CD14-positive monocyte (primary cell): ENCODE measurements at regions not wholly inside any gene's neighbourhood (a gene's known extent, or its start where the extent isn't known, plus 50 kb on each side); places are given as distances from the start of the nearest gene placed in this dataset.

ENCODE experiments used
- DNase-seq, 3 donors: peaks; one replicate each; pipeline ENCODE4 v3.0.0-alpha.2; 2011 to 2022
- H2AFZ ChIP-seq: 2 replicates; pipeline ENCODE4 v1.6.0; 2012; ENCODE audit warnings: mild to moderate bottlenecking, low read depth, low read length, inconsistent platforms; ENCODE audit not compliant: insufficient read depth, poor library complexity, severe bottlenecking
- H3K27ac ChIP-seq, 2 donors: 1 replicate in 1 of 2; 2 replicates in 1 of 2; pipeline ENCODE4 v1.5.1; 2012 to 2013; ENCODE audit warnings: low read length in 2 of 2, control low read depth in 1 of 2, inconsistent platforms in 1 of 2, low read depth in 1 of 2, mild to moderate bottlenecking in 1 of 2
- H3K27me3 ChIP-seq, 2 donors: one replicate each; pipeline versions ENCODE4 v1.6.0 to v1.6.1; 2011 to 2013; ENCODE audit warnings: low read length in 2 of 2; ENCODE audit not compliant: control insufficient read depth in 2 of 2, insufficient read depth in 2 of 2
- H3K36me3 ChIP-seq, 2 donors: replicated peaks in 1 of 2; 1 replicate in 1 of 2; 2 replicates in 1 of 2; pipeline versions ENCODE4 v1.5.1 to v1.6.1; 2012 to 2013; ENCODE audit warnings: low read length in 2 of 2, control low read depth in 1 of 2, inconsistent platforms in 1 of 2, mild to moderate bottlenecking in 1 of 2; ENCODE audit not compliant: insufficient read depth in 2 of 2, control insufficient read depth in 1 of 2
- H3K4me1 ChIP-seq, 2 donors: 1 replicate in 1 of 2; 2 replicates in 1 of 2; pipeline versions ENCODE4 v1.5.1 to v1.6.1; 2012 to 2013; ENCODE audit warnings: low read length in 2 of 2, control low read depth in 1 of 2, inconsistent platforms in 1 of 2, mild to moderate bottlenecking in 1 of 2, moderate library complexity in 1 of 2; ENCODE audit not compliant: insufficient read depth in 2 of 2, control insufficient read depth in 1 of 2
- H3K4me2 ChIP-seq: replicated peaks from 2 replicates; pipeline ENCODE3; 2012; ENCODE audit warnings: low read length, moderate library complexity, mild to moderate bottlenecking; ENCODE audit not compliant: poor library complexity, severe bottlenecking; ENCODE audit errors: extremely low read depth
- H3K4me3 ChIP-seq, 3 experiments: fragments of 200-600 bp in 1 of 3; sonication (generic) in 1 of 3; replicated peaks in 1 of 3; 1 replicate in 2 of 3; 2 replicates in 1 of 3; pipeline ENCODE4 v1.5.1; 2011 to 2013; ENCODE audit warnings: low read length in 3 of 3, mild to moderate bottlenecking in 3 of 3, control low read depth in 2 of 3, low read depth in 2 of 3, inconsistent platforms in 1 of 3, moderate library complexity in 1 of 3
- H3K79me2 ChIP-seq: 2 replicates; pipeline ENCODE4 v1.6.0; 2012; ENCODE audit warnings: mild to moderate bottlenecking, control low read depth, inconsistent platforms, low read length, moderate library complexity; ENCODE audit not compliant: insufficient read depth
- H3K9ac ChIP-seq: 2 replicates; pipeline ENCODE4 v1.6.0; 2017; ENCODE audit warnings: low read length, mild to moderate bottlenecking; ENCODE audit not compliant: insufficient read depth, poor library complexity, severe bottlenecking
- H3K9me3 ChIP-seq, 2 donors: replicated peaks in 1 of 2; 1 replicate in 1 of 2; 2 replicates in 1 of 2; pipeline versions ENCODE4 v1.5.1 to v1.6.1; 2012 to 2013; ENCODE audit warnings: low read length in 2 of 2, control low read depth in 1 of 2; ENCODE audit not compliant: control insufficient read depth in 1 of 2, insufficient read depth in 1 of 2
- H4K20me1 ChIP-seq: 2 replicates; pipeline ENCODE4 v1.6.0; 2012; ENCODE audit warnings: mild to moderate bottlenecking, low read length, control low read depth, moderate library complexity; ENCODE audit not compliant: insufficient read depth
- H3K27ac Mint-ChIP-seq, 7 donors: one replicate each; pipeline ENCODE4 v1.8.0; 2020; ENCODE audit warnings: mild to moderate bottlenecking in 7 of 7, mixed read lengths in 7 of 7, moderate library complexity in 6 of 7, inconsistent platforms in 2 of 7
- H3K27me3 Mint-ChIP-seq, 3 donors: one replicate each; pipeline ENCODE4 v1.8.0; 2021 to 2022; ENCODE audit warnings: low read depth in 3 of 3, mild to moderate bottlenecking in 3 of 3, mixed read lengths in 3 of 3, moderate library complexity in 3 of 3, inconsistent platforms in 1 of 3
- H3K36me3 Mint-ChIP-seq, 2 donors: one replicate each; pipeline ENCODE4 v1.8.0; 2020; ENCODE audit warnings: mixed read lengths in 2 of 2, inconsistent platforms in 1 of 2, mild to moderate bottlenecking in 1 of 2
- H3K4me1 Mint-ChIP-seq: one replicate; pipeline ENCODE4 v1.8.0; 2020; ENCODE audit warnings: mild to moderate bottlenecking, mixed read lengths
- H3K4me3 Mint-ChIP-seq, 2 donors: one replicate each; pipeline ENCODE4 v1.8.0; 2020; ENCODE audit warnings: mild to moderate bottlenecking in 2 of 2, mixed read lengths in 2 of 2, moderate library complexity in 1 of 2
- H3K9me3 Mint-ChIP-seq, 7 donors: one replicate each; pipeline ENCODE4 v1.8.0; 2020 to 2022; ENCODE audit warnings: mixed read lengths in 7 of 7, mild to moderate bottlenecking in 6 of 7, moderate library complexity in 6 of 7, inconsistent platforms in 2 of 7
- CTCF ChIP-seq: fragments of 200-600 bp; IDR thresholded peaks from one replicate; pipeline ENCODE4 v1.8.0; 2022; ENCODE audit warnings: antibody characterized with exemption, mild to moderate bottlenecking
- WGBS: methylation state at CpG from one replicate; pipeline ENCODE4 v1.1.5; 2013; ENCODE audit warnings: missing lambda C conversion rate; ENCODE audit not compliant: insufficient coverage; 5-methylcytosine and 5-hydroxymethylcytosine counted together
- intact Hi-C, 2 donors: fragments of 100-400 bp; cut with micrococcal nuclease; formaldehyde crosslinking; loops; one replicate each; pipeline versions ENCODE4 v1.15.0 to v1.15.1; 2023

GRCh38 chr22:26851125-26851524, 193.7 kb downstream of the MIAT start:
- Histone ChIP-seq H3K4me2 (no peak overlapping the region), H3K9me3 (no peaks in the 10 kb centered on the region), H3K79me2 (no peaks in the 10 kb centered on the region), H3K36me3 (no peaks in the 10 kb centered on the region), H2AFZ (no peak overlapping the region), H4K20me1 (no peaks in the 10 kb centered on the region), H3K4me3 (no peak overlapping the region), H3K27ac (no peak overlapping the region), H3K4me1 (no peaks in the 10 kb centered on the region), H3K9ac (no peak overlapping the region), H3K27me3 (no peaks in the 10 kb centered on the region)
- no peak for TF ChIP-seq CTCF
- intact Hi-C loops: no loop called here
- H3K4me1 Mint-ChIP-seq: peaks cover 11% of the 10 kb centered on the region
- peaks cover 2 to 4% (median 4%) of the 10 kb centered on the region in 3 donors for H3K27me3 Mint-ChIP-seq
- no peak for DNase-seq
- H3K9me3 Mint-ChIP-seq: peaks cover 0 to 2% (median 0%) of the 10 kb centered on the region in 7 donors
- no CpG with 5 or more reads among the region's 1 CpG for WGBS
- no peaks in the 10 kb centered on the region for H3K36me3 Mint-ChIP-seq
- H3K27ac Mint-ChIP-seq: no peak overlapping the region
- H3K4me3 Mint-ChIP-seq: no peak overlapping the region

GRCh38 chr22:26852176-26852575, 194.8 kb downstream of the MIAT start:
- H3K4me3 ChIP-seq: no peak overlapping the region
- no peaks in the 10 kb centered on the region for H3K27me3 ChIP-seq
- H3K79me2 ChIP-seq: no peaks in the 10 kb centered on the region
- H3K27ac ChIP-seq: no peak overlapping the region
- DNase-seq: no peak
- H2AFZ ChIP-seq: no peak overlapping the region
- no peaks in the 10 kb centered on the region for H4K20me1 ChIP-seq
- Mint-ChIP-seq H3K27me3 (peaks cover 3 to 6% (median 5%) of the 10 kb centered on the region in 3 donors), H3K27ac (no peak overlapping the region), H3K36me3 (no peaks in the 10 kb centered on the region), H3K4me3 (no peak overlapping the region), H3K4me1 (peaks cover 1% of the 10 kb centered on the region), H3K9me3 (peaks cover 0 to under 1% (median 0%) of the 10 kb centered on the region in 7 donors)
- intact Hi-C loops: no loop called here
- no peaks in the 10 kb centered on the region for H3K4me1 ChIP-seq
- H3K9me3 ChIP-seq: no peaks in the 10 kb centered on the region
- TF ChIP-seq CTCF: no peak
- H3K9ac ChIP-seq: no peak overlapping the region
- 68% methylated on average over 4 of the region's 6 CpGs for WGBS
- H3K36me3 ChIP-seq: no peaks in the 10 kb centered on the region
- no peak overlapping the region for H3K4me2 ChIP-seq
